GM04503 (cell line): ENCODE measurements at regions not wholly inside any gene's neighbourhood (a gene's known extent, or its start where the extent isn't known, plus 50 kb on each side); places are given as distances from the start of the nearest gene placed in this dataset.
A peak's percentile ranks its signal among the peaks of the same experiment; 100 is the strongest.
"Not testable (repeated sequence)": the region's sequence is repeated elsewhere in the genome, so short reads cannot be mapped to it uniquely, and the experiment has no call there.

Source experiments
- DNase-seq: peaks from one replicate; pipeline ENCODE4 v3.0.0-alpha.2; 2012; ENCODE audit warnings: low read depth

DNA sequence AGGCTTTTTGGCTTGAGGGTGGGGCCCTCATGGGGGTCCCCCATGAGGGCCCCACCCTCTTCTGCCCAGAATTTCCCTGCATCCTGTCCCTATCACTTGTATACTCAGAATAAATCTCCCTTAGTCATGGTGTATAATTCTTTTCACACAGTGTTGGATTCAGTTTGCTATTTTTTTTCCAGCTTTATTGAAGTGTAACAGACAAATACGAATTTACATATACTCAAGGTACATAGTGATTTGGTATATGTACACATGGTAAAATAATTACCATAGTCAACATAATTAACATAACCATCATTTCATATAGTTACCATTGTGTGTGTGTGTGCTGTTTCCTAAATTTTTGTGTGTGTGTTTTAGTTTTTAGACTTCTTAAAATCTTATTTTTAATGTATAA lies 289.4 kb downstream of the CNTNAP3B start:
- DNase-seq = not testable (repeated sequence)

DNA sequence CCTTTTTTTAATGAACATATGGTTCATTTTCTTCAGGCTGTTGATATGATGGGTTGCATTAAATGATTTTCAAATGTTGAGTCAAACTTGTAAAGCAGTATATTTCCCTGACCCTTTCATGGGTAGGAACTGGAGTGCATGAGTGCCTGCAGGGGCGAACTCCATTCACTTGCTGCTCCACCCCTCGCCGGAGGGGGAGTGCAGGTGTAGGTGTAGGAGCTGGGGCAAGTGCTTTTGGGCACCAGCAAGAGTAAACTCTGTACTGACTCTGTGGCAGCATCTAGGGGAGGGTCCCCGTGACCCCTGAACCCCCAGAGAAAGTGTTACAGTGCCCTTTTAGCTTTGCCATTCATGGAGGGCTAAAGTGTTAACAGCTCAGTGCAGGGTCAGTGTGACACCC lies 290.3 kb downstream of the CNTNAP3B start:
- DNase-seq = not testable (repeated sequence)

DNA sequence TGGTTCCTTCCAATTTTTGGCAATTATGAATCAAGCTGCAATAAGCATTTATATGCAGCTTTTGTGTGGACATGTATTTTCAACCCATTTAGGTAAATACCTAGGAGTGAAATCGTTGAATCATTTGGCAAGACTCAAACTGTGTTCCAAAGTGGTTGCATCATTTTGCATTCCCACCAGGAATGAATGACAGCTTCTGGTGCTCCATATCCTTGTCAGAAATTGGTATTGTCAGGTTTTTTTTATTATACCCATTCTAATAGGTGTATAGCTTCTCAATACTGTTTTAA lies 290.7 kb downstream of the CNTNAP3B start:
- DNase-seq = not testable (repeated sequence)

GRCh38 chr9:41837684-41838561 lies 291.3 kb downstream of the CNTNAP3B start:
- DNase-seq = not testable (repeated sequence)

- DNase-seq = not testable (repeated sequence)
These were observed 296.1 kb downstream of the CNTNAP3B start for GRCh38 chr9:41833108-41833507.

DNA sequence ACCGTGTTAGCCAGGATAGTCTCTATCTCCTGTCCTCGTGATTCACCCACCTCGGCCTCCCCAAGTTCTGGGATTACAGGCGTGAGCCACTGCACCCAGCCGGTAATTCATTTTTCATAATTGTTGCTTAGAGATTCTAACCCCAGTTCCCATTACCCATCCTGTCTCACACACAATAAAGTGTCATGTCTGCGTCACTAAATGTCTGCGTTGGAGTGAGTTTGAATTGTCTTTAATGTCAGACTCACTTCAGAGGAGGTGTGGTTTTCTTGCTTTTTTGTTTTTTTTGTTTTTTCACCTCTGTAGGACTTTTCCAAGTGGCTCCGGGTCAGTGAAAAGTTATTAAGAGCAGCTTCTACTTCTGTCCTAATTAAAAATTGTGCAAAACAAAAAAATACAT lies 304.5 kb downstream of the CNTNAP3B start:
- not testable (repeated sequence) for DNase-seq

GRCh38 chr9:41802706-41803105 lies 326.5 kb downstream of the CNTNAP3B start:
- DNase-seq = not testable (repeated sequence)

GRCh38 chr9:41798684-41799083 lies 330.5 kb downstream of the CNTNAP3B start:
- not testable (repeated sequence) for DNase-seq

- DNase-seq = peak; percentile 1
These were observed 338.4 kb downstream of the CNTNAP3B start for GRCh38 chr9:41790719-41791363.

DNA sequence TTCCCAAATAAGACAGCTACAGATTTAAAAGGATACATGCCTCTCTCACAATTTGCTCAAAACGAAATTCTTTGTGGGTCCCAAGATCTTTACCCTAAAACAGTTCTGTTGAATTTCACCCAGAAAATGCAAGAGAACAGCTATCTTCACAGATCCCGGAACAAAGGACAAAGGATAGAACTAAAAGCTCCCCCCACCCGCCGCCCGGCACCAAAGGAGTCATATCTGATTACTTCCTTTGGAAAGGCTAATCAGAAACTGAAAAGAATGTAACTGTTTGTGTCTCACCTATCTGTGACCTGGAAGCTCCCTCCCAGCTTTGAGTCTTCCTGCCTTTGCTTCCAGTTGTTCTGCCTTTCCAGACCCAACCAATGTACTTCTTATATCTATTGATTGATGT lies 339.2 kb downstream of the CNTNAP3B start:
- DNase-seq = not testable (repeated sequence)

DNA sequence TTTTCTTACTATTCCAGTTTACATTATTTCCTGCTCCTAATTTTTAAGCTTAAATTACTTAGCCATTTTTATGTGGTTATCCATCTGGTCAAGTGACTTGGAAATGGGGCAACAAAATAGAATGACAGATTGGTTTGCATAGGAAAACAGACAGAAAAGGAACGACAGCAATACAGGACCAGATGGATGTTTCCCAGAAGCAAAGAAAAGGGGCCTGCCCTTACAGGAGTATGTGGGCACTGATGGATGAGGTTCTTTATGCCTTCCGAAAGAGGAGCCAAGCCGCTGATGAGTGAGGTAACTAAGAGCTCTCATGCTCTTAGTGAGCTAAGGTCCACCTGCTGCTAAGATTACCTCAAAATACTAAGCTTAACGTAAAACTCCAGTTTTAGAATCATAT lies 339.8 kb downstream of the CNTNAP3B start:
- not testable (repeated sequence) for DNase-seq

- DNase-seq = not testable (repeated sequence)
These were observed 341.3 kb downstream of the CNTNAP3B start for GRCh38 chr9:41787951-41788350.

GRCh38 chr9:41787270-41787669 lies 342.0 kb downstream of the CNTNAP3B start:
- DNase-seq = not testable (repeated sequence)

DNA sequence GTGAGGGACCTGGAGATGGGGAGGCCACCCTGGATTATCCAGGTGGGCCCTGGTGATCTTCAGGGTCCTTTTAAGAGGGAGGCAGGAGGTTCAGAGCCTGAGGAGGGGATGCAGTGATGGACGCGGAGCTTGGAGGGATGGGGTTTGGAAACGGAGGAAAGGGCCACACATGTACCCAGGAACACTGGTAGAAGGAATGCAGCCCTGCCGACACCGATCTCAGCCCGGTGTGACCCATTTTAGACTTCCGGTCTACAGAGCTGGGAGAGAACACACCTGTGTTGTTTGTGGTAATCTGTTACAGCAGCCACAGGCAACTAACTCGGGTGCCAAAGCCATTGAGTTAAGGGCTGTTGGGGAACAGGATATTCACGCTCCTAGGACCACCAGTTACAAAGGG lies 345.2 kb downstream of the CNTNAP3B start:
- DNase-seq = not testable (repeated sequence)

- DNase-seq = not testable (repeated sequence)
These were observed 346.0 kb downstream of the CNTNAP3B start for GRCh38 chr9:41783070-41783810.

GRCh38 chr9:41781899-41782298 lies 347.3 kb downstream of the CNTNAP3B start:
- not testable (repeated sequence) for DNase-seq

GRCh38 chr9:41779897-41780406 lies 349.3 kb downstream of the CNTNAP3B start:
- not testable (repeated sequence) for DNase-seq

- DNase-seq = not testable (repeated sequence)
These were observed 350.0 kb downstream of the CNTNAP3B start for GRCh38 chr9:41779192-41779591.

DNA sequence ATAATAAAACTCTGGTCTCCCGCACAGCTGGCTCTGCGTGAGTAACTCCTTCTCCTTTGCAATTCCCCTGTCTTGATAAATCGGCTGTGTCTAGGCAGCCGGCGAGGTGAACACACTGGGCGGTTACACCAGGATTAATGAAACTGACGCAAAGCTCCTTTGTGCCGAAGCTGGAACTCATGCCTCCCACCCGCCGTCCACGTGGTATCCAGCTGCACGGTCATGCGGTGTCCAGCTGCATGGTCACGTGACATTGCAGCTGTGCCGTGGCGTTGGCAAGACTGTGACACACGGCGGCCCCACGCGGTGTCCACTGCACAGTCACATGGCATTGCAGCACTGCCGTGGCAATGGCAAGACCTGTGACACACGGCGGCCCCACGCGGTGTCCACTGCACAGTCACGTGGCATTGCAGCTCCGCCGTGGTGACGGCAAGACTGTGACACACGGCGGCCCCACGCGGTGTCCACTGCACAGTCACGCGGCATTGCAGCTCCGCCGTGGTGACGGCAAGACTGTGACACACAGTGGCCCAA lies 350.6 kb downstream of the CNTNAP3B start:
- not testable (repeated sequence) for DNase-seq

DNA sequence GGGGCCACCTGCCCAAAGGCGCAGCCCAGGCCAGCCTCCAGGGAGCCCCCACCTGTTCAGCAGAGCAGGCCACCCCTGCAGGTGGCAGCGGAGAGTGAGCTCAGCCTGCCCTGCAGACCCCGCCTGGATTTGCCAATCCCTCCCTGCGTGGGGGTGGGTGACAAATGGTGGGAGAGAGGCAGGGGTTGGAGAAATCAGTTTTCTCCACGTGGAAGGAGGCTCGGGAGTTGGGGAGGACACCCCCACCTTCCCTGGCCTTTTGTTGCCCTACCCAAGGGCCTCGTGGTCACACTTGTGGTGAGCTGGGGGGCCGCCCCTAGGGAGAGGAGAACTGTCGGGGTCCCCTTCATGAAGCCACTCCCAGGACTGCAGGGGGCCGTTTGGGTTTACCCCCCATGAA lies 351.7 kb downstream of the CNTNAP3B start:
- not testable (repeated sequence) for DNase-seq

GRCh38 chr9:41772541-41772940 lies 356.7 kb downstream of the CNTNAP3B start:
- DNase-seq = not testable (repeated sequence)

GRCh38 chr9:41771693-41772092 lies 357.5 kb downstream of the CNTNAP3B start:
- DNase-seq = not testable (repeated sequence)
